Vagina (tissue), 2 donors: ENCODE measurements at regions not wholly inside any gene's neighbourhood (a gene's known extent, or its start where the extent isn't known, plus 50 kb on each side); places are given as distances from the start of the nearest gene placed in this dataset.
A peak's percentile ranks its signal among the peaks of the same experiment; 100 is the strongest.

Experiments used
- DNase-seq, 2 donors: peaks; one replicate each; pipeline ENCODE4 v3.0.0-alpha.2; 2017; ENCODE audit errors: extremely low spot score in 2 of 2
- H3K27ac ChIP-seq: fragments of 200-600 bp; sonication (generic); one replicate; pipeline ENCODE4 v1.5.1; 2019
- H3K27me3 ChIP-seq: fragments of 200-600 bp; sonication (generic); one replicate; pipeline ENCODE4 v1.5.1; 2019
- H3K36me3 ChIP-seq, 2 donors: fragments of 200-600 bp; sonication (generic); one replicate each; pipeline ENCODE4 v1.5.1; 2017 to 2019
- H3K4me1 ChIP-seq: fragments of 200-600 bp; sonication (generic); one replicate; pipeline ENCODE4 v1.5.1; 2019
- H3K4me3 ChIP-seq, 2 donors: fragments of 200-600 bp; sonication (generic); 1 replicate in 1 of 2; 2 replicates in 1 of 2; pipeline ENCODE4 v1.5.1; 2016 to 2019
- H3K9me3 ChIP-seq: fragments of 200-600 bp; sonication (generic); one replicate; pipeline ENCODE4 v1.5.1; 2019
- CTCF ChIP-seq, 3 experiments: fragments of 450-650 bp in 2 of 3; fragments of 200-600 bp in 1 of 3; sonication (generic) in 1 of 3; IDR thresholded peaks; one replicate each; pipeline ENCODE4 v1.5.1; 2017 to 2019; ENCODE audit warnings: antibody characterized with exemption in 3 of 3, mild to moderate bottlenecking in 2 of 3, moderate library complexity in 2 of 3
- POLR2A ChIP-seq, 2 donors: fragments of 450-650 bp; IDR thresholded peaks; one replicate each; pipeline ENCODE4 v1.6.1; 2017; ENCODE audit warnings: antibody characterized with exemption in 2 of 2, mild to moderate bottlenecking in 2 of 2, moderate library complexity in 2 of 2
- POLR2AphosphoS5 ChIP-seq, 2 donors: sonication (generic); formaldehyde crosslinking; IDR thresholded peaks; one replicate each; pipeline ENCODE4 v1.9.0; 2017; ENCODE audit warnings: antibody characterized with exemption in 2 of 2, mild to moderate bottlenecking in 2 of 2, low read depth in 1 of 2; ENCODE audit not compliant: insufficient read depth in 1 of 2
- intact Hi-C: fragments of 100-400 bp; cut with DNase I; formaldehyde crosslinking; loops from one replicate; pipeline ENCODE4 v1.15.1; 2023

- intact Hi-C loops, result no loop called here
- no peaks in the 10 kb centered on the region for H3K36me3 ChIP-seq
- H3K4me3 ChIP-seq, result peak overlapping the region in 1 of 2 donors; percentile 73
- H3K27ac ChIP-seq, result no peak overlapping the region
- H3K4me1 ChIP-seq, result peaks cover 18% of the 10 kb centered on the region
- peak in 1 of 2 donors; percentile 87 for DNase-seq
- no peaks in the 10 kb centered on the region for H3K27me3 ChIP-seq
- peak in 1 of 2 donors; percentile 23 for TF ChIP-seq POLR2AphosphoS5 (IDR thresholded peaks at IDR 0.05; ENCODE audit: insufficient read depth in 1 of 2, low read depth in 1 of 2)
- no peak for TF ChIP-seq CTCF (IDR thresholded peaks at IDR 0.05)
- H3K9me3 ChIP-seq, result no peaks in the 10 kb centered on the region
Observed at GRCh38 chr9:110050925-110051355, 157.0 kb downstream of the C9orf152 start.

- TF ChIP-seq CTCF (IDR thresholded peaks at IDR 0.05), result no peak
- no peak overlapping the region for H3K27ac ChIP-seq
- intact Hi-C loops, result no loop called here
Observed at GRCh38 chr9:110056062-110056461, 151.9 kb downstream of the C9orf152 start.

GRCh38 chr9:110058304-110058953 is 149.5 kb downstream of the C9orf152 start:
- Histone ChIP-seq H3K27me3 (no peaks in the 10 kb centered on the region), H3K27ac (no peak overlapping the region), H3K36me3 (no peaks in the 10 kb centered on the region), H3K9me3 (no peaks in the 10 kb centered on the region), H3K4me1 (peaks cover 7% of the 10 kb centered on the region), H3K4me3 (no peak overlapping the region)
- DNase-seq, result peak in 1 of 2 donors; percentile 67
- intact Hi-C loops, result no loop called here
- no peak for TF ChIP-seq POLR2A (IDR thresholded peaks at IDR 0.05)
- TF ChIP-seq CTCF (IDR thresholded peaks at IDR 0.05), result peak in 1 of 3 experiments; percentile 24
- TF ChIP-seq POLR2AphosphoS5 (IDR thresholded peaks at IDR 0.05; ENCODE audit: insufficient read depth in 1 of 2, low read depth in 1 of 2), result no peak

More at GRCh38 chr9:110056062-110056461, 151.9 kb downstream of the C9orf152 start:
- Histone ChIP-seq H3K27me3 (no peaks in the 10 kb centered on the region), H3K36me3 (no peaks in the 10 kb centered on the region), H3K9me3 (no peaks in the 10 kb centered on the region), H3K4me1 (peaks cover 7% of the 10 kb centered on the region), H3K4me3 (no peak overlapping the region)
- no peak for DNase-seq

GRCh38 chr9:110059461-110059860 is 148.5 kb downstream of the C9orf152 start:
- intact Hi-C loops, result no loop called here
- Histone ChIP-seq H3K9me3 (no peaks in the 10 kb centered on the region), H3K4me1 (peaks cover 7% of the 10 kb centered on the region), H3K4me3 (no peak overlapping the region), H3K27me3 (no peaks in the 10 kb centered on the region), H3K27ac (no peak overlapping the region), H3K36me3 (no peaks in the 10 kb centered on the region)
- DNase-seq, result peak in 1 of 2 donors; percentile 64
- TF ChIP-seq CTCF (IDR thresholded peaks at IDR 0.05) (no peak), POLR2AphosphoS5 (IDR thresholded peaks at IDR 0.05; ENCODE audit: insufficient read depth in 1 of 2, low read depth in 1 of 2) (no peak), POLR2A (IDR thresholded peaks at IDR 0.05) (no peak)

GRCh38 chr9:110064803-110065202 is 143.2 kb downstream of the C9orf152 start:
- Histone ChIP-seq H3K27me3 (no peaks in the 10 kb centered on the region), H3K4me3 (no peak overlapping the region), H3K27ac (no peak overlapping the region), H3K36me3 (no peaks in the 10 kb centered on the region), H3K4me1 (peaks cover 7% of the 10 kb centered on the region), H3K9me3 (no peaks in the 10 kb centered on the region)
- intact Hi-C loops, result loop anchor here (10.0 kb wide), 2 partner anchors 90 to 160 kb away; no protein-coding TSS in a partner anchor
- no peak for TF ChIP-seq POLR2A (IDR thresholded peaks at IDR 0.05)
- TF ChIP-seq POLR2AphosphoS5 (IDR thresholded peaks at IDR 0.05; ENCODE audit: insufficient read depth in 1 of 2, low read depth in 1 of 2), result no peak
- TF ChIP-seq CTCF (IDR thresholded peaks at IDR 0.05), result no peak
- DNase-seq, result peak in 1 of 2 donors; percentile 47
